Stomach (tissue), 8 donors: ENCODE measurements at regions not wholly inside any gene's neighbourhood (a gene's known extent, or its start where the extent isn't known, plus 50 kb on each side); places are given as distances from the start of the nearest gene placed in this dataset.

Source experiments
- DNase-seq, 2 donors: peaks; one replicate each; pipeline versions ENCODE4 v3.0.0 to v3.0.0-alpha.2; 2013 to 2019
- H3K27ac ChIP-seq, 5 donors: fragments of 200-600 bp in 4 of 5; sonication (generic) in 4 of 5; one replicate each; pipeline ENCODE4 v1.5.1; 2013 to 2019; ENCODE audit warnings: mild to moderate bottlenecking in 1 of 5, moderate library complexity in 1 of 5
- H3K27me3 ChIP-seq, 3 donors: fragments of 200-600 bp; sonication (generic); one replicate each; pipeline ENCODE4 v1.5.1; 2017 to 2019; ENCODE audit warnings: mixed run types in 1 of 3
- H3K36me3 ChIP-seq, 4 donors: fragments of 200-600 bp; sonication (generic); 1 replicate in 3 of 4; 2 replicates in 1 of 4; pipeline ENCODE4 v1.5.1; 2016 to 2019
- H3K4me1 ChIP-seq, 4 donors: fragments of 200-600 bp; sonication (generic); one replicate each; pipeline ENCODE4 v1.5.1; 2016 to 2019
- H3K4me3 ChIP-seq, 4 donors: fragments of 200-600 bp; sonication (generic) in 3 of 4; one replicate each; pipeline ENCODE4 v1.5.1; 2016 to 2019; ENCODE audit warnings: mild to moderate bottlenecking in 1 of 4
- H3K9me3 ChIP-seq, 4 donors: fragments of 200-600 bp; sonication (generic); one replicate each; pipeline ENCODE4 v1.5.1; 2016 to 2019
- CTCF ChIP-seq, 7 experiments: fragments of 450-650 bp in 4 of 7; fragments of 200-600 bp in 3 of 7; sonication (generic) in 3 of 7; IDR thresholded peaks; one replicate each; pipeline ENCODE4 v1.5.1; 2016 to 2019; ENCODE audit warnings: antibody characterized with exemption in 7 of 7, control low read depth in 2 of 7, mild to moderate bottlenecking in 1 of 7
- EP300 ChIP-seq: sonication (generic); formaldehyde crosslinking; IDR thresholded peaks from one replicate; pipeline ENCODE4 v1.6.1; 2017; ENCODE audit warnings: antibody characterized with exemption
- POLR2A ChIP-seq, 4 donors: fragments of 450-650 bp; IDR thresholded peaks; one replicate each; pipeline ENCODE4 v1.6.1; 2016; ENCODE audit warnings: antibody characterized with exemption in 4 of 4, control low read depth in 2 of 4, mild to moderate bottlenecking in 1 of 4, moderate library complexity in 1 of 4
- POLR2AphosphoS5 ChIP-seq, 3 donors: sonication (generic); formaldehyde crosslinking; IDR thresholded peaks; one replicate each; pipeline ENCODE4 v1.6.1; 2016; ENCODE audit warnings: antibody characterized with exemption in 3 of 3
- WGBS, 5 donors: extraction: QIAGEN DNeasy Blood & Tissue Kit in 3 of 5; methylation state at CpG; one replicate each; pipeline versions ENCODE4 v1.1.5 to v1.1.7; 2013 to 2018; 5-methylcytosine and 5-hydroxymethylcytosine counted together
- intact Hi-C: fragments of 100-400 bp; cut with DNase I; formaldehyde crosslinking; loops from one replicate; pipeline ENCODE4 v1.15.1; 2023; ENCODE audit warnings: low total_unique reads
- donor health status: healthy with polysubstance abuse.
- donor health status: Bipolar disorder and iron deficiency.
- donor health status: healthy.

GRCh38 chr6:115740907-115741306 is 319.8 kb downstream of the FRK start:
- intact Hi-C loops, result no loop called here
- Histone ChIP-seq H3K36me3 (no peaks in the 10 kb centered on the region), H3K27ac (no peak overlapping the region), H3K27me3 (no peaks in the 10 kb centered on the region), H3K4me1 (no peaks in the 10 kb centered on the region), H3K4me3 (no peak overlapping the region), H3K9me3 (peaks cover 0 to 9% (median 5%) of the 10 kb centered on the region in 4 donors)
- WGBS, 5 donors, result 39 to 67% (median 52%) methylated on average over 1 of the region's 1 CpG
- TF ChIP-seq EP300, result no peak
- no peak for TF ChIP-seq CTCF (IDR thresholded peaks at IDR 0.05)
- no peak for TF ChIP-seq POLR2AphosphoS5 (IDR thresholded peaks at IDR 0.05)
- TF ChIP-seq POLR2A (IDR thresholded peaks at IDR 0.05), result no peak
- DNase-seq, result peak in 1 of 2 donors; percentile 4

GRCh38 chr6:115735610-115736009 is 325.1 kb downstream of the FRK start:
- no peak overlapping the region for H3K4me3 ChIP-seq
- H3K27ac ChIP-seq, result no peak overlapping the region
- H3K36me3 ChIP-seq, result no peaks in the 10 kb centered on the region
- DNase-seq, result no peak
- peaks cover 0 to 13% (median 8%) of the 10 kb centered on the region in 4 donors for H3K9me3 ChIP-seq
- intact Hi-C loops, result no loop called here
- TF ChIP-seq EP300 (no peak), POLR2A (IDR thresholded peaks at IDR 0.05) (no peak), POLR2AphosphoS5 (IDR thresholded peaks at IDR 0.05) (no peak), CTCF (IDR thresholded peaks at IDR 0.05) (no peak)
- H3K4me1 ChIP-seq, result no peaks in the 10 kb centered on the region
- H3K27me3 ChIP-seq, result no peaks in the 10 kb centered on the region
- 86 to 92% (median 88%) methylated on average over 5 of the region's 5 CpGs for WGBS, 5 donors

- H3K4me3 ChIP-seq, result no peak overlapping the region
- peaks cover 0 to 13% (median 8%) of the 10 kb centered on the region in 4 donors for H3K9me3 ChIP-seq
- H3K27ac ChIP-seq, result no peak overlapping the region
- intact Hi-C loops, result no loop called here
- no peak for TF ChIP-seq POLR2A (IDR thresholded peaks at IDR 0.05)
- TF ChIP-seq CTCF (IDR thresholded peaks at IDR 0.05), result no peak
- no peak for TF ChIP-seq POLR2AphosphoS5 (IDR thresholded peaks at IDR 0.05)
- TF ChIP-seq EP300, result no peak
- H3K27me3 ChIP-seq, result no peaks in the 10 kb centered on the region
- H3K36me3 ChIP-seq, result no peaks in the 10 kb centered on the region
- DNase-seq, result no peak
- H3K4me1 ChIP-seq, result no peaks in the 10 kb centered on the region
Observed at GRCh38 chr6:115733426-115733825, 327.3 kb downstream of the FRK start.

- Histone ChIP-seq H3K9me3 (no peaks in the 10 kb centered on the region), H3K4me1 (no peaks in the 10 kb centered on the region), H3K4me3 (no peak overlapping the region), H3K27ac (no peak overlapping the region), H3K36me3 (no peaks in the 10 kb centered on the region), H3K27me3 (no peaks in the 10 kb centered on the region)
- TF ChIP-seq EP300 (no peak), CTCF (IDR thresholded peaks at IDR 0.05) (no peak), POLR2A (IDR thresholded peaks at IDR 0.05) (no peak), POLR2AphosphoS5 (IDR thresholded peaks at IDR 0.05) (no peak)
- intact Hi-C loops, result no loop called here
- WGBS, 5 donors, result 83 to 100% (median 90%) methylated on average over 2 to 5 of the region's 5 CpGs
- no peak for DNase-seq
Observed at GRCh38 chr6:115729036-115729435, 331.7 kb downstream of the FRK start.
